GM21576 (cell line): ENCODE measurements at regions not wholly inside any gene's neighbourhood (a gene's known extent, or its start where the extent isn't known, plus 50 kb on each side); places are given as distances from the start of the nearest gene placed in this dataset.
"Not testable (repeated sequence)": the region's sequence is repeated elsewhere in the genome, so short reads cannot be mapped to it uniquely, and the experiment has no call there.

Experiments used
- ATAC-seq: cut with Tn5 transposase; IDR thresholded peaks from one replicate; pipeline ENCODE4 v1.9.1; 2021; ENCODE audit warnings: mild to moderate bottlenecking, moderate library complexity; ENCODE audit not compliant: unreplicated experiment

DNA sequence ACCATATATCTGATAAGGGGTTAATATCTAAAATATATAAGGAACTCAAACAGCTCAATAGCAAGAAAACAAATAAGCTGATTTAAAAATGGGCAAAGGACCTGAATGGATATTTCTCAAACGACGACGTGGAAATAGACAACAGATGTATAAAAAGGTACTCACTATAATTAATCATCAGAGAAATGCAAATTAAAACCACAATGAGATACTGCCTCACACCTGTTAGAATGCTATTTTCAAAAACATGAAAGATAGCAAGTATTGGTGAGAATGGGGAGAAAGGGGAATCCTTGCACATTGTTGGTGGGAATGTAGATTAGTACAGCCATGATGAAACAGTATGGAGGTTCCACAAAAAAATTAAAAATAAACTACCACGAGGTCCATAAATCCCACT is 163.2 kb downstream of the DKK1 start:
- ATAC-seq = no peak

DNA sequence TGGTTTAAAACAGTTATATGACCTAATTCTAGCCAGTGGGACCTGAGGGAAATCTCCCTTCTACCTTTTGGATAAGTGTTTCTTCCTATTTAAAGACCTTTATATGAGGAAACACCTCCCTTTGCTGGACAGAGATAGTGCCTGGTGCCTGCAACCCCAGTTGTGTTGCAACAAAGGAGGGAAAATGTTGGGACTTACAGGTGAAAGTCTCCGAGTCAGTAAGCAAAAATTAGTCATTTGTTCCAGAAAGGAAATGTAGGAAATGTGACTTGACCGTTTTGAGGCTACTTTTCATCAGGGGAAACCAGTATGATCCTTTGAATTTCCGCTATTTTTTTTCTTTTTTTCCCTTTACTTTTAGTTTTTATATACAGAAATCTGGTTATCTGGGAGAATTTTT is 165.5 kb downstream of the DKK1 start:
- ATAC-seq = no peak

DNA sequence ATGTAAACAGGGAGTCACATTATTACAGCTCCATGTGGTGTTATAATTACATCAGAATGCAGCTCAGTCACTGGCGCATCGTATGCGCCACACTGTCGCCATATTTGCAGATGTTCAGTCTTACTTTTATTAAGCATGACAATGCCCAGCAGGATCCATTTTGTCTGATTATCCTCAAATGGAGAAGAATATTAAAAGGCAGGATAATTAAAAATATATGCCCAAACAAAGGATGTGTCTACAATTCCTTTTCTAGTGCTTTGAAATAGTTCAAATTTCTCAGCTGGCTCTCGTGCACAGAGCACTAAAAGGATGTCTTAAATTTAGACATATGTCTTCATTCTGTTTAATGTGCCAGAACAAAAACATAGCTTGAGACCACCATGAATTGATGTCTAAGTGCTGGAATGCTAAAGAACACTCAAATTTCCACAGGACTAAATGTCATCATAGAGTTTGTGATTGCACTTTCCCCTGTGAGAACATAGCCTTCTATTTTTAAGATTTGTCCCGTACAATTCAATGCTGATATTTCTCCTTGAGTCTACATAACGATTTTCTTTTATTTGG is 168.0 kb downstream of the DKK1 start:
- no peak for ATAC-seq

DNA sequence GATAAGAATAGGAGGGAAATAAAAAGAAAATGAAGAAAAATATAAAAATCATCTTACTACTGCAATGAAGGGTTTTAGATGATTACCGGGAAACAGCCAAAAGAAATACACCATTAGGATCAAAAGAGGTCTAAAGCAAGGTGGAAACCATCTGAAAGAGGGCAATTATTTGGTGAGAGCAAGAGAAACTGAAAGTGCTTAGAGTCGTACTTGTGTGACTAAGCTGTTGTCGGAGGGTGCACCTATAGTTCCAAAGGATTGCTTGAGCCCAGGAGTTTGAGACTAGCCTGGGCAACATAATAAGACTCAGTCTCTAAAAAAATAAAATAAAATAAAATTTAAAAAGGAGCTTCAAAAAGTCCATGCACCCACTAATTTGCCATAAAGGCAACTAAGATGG is 169.5 kb downstream of the DKK1 start:
- ATAC-seq = peak; percentile 68

DNA sequence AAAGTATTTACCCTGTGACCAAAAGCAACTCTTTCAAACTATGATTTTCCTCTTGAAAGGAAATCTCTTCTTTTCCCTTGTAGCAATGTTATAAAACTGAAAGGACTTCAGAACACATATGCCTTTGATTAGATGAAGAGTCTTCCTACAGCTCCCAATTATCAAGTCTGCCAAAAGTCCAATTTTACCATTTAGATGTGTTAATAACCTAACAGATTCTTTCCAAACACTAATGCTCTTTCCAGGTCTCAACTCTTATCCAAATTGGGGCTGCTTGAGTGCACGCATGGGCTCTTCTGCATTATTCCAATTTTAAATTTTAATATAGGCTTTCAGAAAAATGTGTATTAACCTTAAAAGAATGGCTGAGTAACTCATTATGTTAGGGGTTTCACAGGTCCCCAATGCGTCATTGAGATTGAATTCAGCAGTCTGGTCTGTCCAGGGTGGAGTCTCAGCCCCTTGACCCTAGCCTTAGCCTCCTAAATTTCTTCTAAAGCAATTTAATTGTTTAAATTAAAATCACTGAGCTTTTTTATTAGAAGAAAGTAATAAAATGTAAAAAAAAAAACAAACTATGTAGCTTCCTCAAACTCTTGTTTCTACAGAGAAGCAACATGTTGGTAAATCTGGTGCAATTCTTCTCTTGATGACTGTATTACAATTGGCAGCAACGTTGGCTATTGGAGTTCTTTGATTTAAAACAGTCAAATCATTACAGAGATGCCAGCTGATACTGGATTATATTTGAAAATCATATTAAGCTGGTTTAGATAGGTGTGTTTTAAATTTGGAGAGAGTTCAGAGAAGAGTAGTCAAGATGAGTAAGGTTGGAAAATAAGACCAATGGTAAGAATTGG is 170.4 kb downstream of the DKK1 start:
- ATAC-seq = no peak

DNA sequence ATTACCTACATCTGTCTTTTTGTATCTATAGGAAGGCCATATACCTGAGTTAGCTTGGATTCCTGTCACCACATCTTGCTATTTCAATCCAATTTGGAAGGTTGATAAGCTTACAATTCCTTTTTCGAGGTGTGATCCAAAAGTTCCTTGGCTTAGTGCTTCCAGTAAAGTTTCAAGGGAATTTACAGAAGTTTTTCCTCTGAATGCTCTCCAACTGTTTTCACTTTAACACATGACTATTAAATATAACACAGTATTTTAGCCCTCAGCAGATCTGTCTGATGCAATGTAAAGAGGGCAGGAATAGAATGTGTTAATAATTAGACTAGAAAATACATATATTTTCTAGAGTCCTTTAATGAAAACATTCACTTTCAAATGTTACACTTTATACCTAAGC is 171.4 kb downstream of the DKK1 start:
- ATAC-seq = no peak

DNA sequence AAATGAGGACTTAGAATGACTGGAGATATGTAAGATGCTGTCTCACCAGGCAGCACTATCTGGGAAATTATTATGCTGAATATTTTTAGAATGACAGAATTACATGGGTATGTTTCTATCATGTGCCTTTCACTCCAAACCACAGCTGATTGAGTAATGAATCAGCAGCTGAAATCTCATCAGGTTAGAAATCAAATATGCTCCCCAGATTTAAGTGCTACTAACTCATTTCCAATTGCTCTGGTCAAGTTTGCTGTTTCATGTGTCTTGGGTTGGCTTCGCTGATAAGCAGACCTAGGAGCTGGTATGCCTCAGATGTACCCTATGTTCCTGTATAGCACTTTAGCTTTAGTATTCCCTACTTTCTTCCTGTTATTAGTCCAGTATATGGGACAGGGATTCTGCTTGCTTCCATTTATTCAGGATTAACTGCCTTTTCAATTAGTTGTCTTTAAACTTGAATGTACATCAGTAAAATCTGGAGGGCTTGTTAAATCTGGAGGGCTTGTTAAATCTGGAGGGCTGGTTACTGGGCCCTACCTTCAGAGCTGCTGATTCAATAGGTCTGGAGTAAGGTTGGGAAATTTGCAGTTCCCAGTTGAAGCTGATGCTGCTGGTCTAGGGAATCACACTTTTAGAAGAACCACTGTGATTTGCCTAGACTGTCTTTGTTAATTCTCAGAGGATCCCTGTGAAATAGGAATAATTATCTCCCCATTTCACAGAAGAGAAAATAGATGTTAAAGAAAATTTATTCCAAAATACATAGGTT is 172.9 kb downstream of the DKK1 start:
- ATAC-seq = no peak

DNA sequence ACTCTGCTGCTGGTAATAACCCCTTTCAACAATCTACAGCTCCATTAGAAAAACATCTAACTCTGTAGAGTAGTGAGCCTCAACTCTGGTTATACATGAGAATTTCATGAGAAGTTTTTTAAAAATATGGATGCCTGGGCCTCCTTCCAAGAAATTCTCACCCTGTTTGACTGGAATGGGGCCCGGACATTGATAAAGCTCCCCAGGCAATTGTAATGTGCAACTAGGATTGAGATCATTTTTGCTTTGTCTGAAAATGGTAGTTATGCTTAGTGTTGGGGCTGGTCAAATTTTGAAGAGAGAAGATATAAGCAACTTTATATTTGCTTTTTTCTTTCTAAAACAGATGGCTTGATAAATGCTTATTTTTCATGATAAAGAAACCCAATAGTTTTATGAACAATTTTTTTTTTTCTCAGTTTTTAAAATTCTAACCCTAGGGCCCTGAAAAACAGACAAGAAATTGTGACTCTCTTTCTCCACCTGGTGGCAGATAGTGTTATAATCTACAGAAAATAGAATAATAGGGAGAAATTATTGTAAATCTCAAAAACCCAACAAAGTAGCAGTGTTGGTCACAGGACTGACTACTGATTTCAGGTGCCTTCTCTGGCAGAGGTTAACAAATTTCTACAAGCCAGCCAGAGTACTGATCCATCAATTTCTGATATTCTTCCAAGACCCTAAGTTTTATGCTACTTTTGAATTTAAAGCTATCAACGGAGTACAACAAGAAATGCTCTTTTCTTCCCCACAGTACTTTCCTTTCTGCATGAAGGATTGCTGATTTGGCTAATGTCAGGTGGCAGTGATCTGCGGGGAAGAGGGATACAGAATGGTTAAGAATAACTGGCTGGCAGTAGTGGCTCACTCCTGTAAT is 174.8 kb downstream of the DKK1 start:
- ATAC-seq = no peak

DNA sequence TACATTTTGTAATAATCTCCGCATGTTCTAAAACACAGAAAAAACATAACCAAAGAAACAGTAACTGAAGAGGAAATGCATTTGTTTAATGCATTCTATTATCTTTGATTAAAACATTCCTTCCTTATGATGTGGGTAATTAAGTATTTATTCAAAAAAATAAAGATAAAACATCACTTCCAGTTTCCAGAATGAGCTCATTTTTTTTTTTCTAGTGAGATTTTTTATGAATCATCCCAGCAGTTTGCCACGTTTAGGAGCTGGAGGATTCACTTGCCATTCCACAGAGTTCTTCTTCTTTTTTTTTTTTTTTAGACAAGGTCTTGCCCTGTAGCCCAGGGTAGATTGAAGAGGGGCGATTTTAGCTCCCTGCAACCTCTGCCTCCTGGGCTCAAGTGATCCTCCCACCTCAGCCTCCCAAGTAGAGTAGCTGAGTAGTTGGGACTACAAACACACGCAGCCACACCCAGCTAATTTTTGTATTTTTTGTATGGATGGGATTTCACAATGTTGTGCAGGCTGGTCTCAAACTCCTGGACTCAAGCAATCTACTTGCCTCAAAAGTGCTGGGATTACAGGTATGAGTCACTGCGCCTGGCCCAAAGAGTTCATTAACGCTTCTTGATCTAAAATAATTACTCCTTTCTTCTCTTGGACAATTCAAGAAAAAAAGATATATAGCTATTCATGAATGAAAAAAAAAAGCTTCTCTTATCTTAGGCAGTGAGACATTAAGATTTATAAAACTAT is 177.3 kb downstream of the DKK1 start:
- no peak for ATAC-seq

DNA sequence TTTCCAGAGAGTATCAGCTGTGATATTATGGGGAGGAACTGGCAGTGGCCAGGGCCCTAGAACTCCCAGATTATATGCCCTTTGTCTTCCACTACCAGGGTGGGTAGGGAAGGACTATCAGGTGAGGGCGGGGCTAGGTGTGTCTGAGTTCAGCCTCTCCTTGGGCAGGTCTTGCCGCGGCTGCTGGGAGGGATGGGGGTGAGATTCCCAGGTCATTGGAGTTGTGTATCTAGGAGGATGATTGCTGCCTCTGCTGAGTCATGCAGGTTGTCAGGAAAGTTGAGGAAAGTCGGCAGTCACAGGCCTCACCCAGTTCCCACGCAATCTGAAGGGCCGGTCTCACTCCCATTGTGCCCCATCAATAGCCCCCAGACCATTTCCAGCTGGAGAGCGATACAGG is 185.2 kb downstream of the DKK1 start:
- no peak for ATAC-seq

DNA sequence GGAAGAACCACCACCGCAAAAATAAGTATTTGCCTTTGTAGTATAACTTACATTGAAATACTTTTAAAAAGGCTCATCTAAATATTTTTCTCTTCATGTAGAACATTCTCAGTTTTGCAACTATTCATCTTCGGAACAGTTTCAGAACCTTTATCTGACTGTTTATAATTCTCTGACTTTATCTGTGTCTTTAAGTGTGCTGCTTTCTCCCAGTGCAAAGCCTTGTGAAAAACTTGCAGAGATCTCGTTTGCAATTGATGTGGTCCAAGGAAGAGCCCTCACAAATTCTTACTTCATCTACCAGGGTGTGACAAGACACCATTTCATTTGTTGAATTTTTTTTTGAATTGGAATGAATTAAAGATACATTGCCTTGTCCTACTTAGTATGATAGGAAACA is 186.4 kb downstream of the DKK1 start:
- no peak for ATAC-seq

DNA sequence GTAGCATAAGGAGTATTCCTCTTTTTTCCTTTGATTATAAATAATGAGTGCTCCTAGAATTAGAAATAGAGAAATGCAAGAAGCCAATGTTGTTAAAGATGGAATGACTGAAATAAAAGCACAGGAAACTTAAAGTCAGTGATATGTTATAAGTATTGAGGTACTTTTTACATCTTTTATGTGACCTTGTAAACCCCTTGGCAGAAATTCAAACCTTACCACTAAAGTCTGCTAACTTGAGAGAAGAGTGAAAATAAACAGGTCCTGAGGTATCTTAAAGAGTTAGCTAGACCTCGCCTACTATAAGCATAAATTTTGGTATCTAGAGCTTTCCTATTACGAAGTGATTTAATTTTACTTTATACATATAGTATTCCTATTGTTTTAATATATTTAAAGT is 188.2 kb downstream of the DKK1 start:
- ATAC-seq = no peak

DNA sequence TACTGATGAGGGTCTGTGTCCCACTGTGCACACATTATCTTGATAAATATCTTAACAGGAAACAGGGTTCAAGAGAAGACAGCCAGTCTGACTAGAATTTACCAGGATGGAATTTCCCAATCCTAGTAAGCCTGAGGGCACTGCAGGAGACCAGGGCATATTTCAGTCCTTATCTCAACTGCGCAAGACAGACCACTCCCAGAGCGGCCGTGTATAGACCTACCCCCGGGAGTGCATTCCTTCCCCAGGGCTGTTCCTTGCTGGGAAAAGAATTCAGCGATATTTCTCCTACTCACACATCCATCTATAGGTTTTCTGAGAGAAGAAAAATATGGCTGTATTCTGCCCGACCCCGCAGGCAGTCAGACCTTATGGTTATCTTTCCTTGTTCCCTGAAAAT is 191.3 kb downstream of the DKK1 start:
- not testable (repeated sequence) for ATAC-seq

DNA sequence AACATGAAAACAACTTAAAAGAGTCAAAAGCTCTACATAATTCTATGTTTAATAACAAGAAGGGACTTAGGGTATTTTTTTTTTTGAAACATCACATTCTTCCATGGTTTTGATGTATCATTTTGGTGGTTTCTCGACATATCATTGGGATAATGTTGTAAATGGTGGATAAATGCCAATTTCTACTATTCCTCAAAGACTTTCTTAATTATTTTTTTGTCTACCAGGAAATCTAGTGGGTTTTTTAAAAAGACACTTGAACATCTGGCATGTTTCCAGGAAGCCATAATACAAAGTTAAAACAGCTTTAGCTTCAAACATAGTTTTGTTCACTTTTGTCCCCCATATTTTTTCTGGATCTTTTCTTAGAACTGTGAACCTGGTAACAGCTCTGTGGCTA is 200.4 kb downstream of the DKK1 start:
- ATAC-seq = no peak

DNA sequence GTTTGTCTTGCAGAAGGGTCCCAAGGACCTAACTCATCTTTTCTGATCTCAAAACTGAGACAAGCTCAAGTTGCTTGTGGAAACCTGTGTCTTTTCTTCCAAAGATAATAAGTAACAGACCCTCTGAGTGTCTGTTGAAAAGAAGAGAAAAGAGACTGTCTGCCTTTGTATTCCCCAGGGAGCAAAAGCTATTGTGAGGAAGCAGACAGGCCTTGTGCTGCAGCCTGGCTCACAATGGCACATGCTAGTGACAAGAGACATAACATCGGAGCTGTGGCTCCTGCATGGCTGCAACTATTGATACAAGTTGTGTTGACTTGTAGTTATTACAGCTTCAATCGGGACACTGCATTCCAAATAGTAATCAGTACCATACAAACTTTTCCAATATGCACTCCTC is 202.9 kb downstream of the DKK1 start:
- no peak for ATAC-seq

DNA sequence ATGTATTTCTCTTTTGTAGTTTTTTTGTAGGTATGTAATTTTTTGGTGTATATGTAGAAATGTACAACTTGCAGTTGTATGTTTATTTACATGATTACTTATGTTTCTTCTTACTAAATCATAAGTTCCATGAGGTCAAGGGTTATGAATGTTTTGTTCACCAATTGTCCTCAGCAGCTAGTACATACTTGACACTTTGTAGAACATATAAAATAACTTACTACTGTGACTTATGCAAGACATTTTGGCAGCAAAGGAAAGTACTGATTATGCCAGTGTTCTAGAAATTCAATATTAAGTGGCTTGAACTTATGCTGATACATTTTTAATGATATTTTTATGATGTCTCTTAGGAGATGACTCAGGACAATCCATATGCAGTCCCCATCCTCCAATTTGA is 209.6 kb downstream of the DKK1 start:
- no peak for ATAC-seq

DNA sequence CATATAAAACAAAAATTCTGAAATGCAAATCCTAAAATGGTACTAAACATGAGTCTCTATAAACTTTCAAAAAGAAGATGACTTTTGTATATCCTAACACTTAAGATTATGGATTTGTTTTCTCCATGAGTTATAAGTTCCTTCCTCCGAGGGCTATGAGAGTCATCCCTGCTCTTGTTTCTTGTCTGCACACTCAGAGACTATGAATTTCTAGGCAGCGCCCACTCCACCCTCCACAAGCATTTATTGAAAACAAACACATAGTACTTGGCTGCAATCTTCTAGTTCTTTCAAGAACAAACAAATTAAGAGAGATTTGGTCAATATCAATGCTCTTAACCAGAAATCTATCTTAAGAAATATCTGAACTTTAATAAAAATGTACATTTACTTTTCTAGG is 211.7 kb downstream of the DKK1 start:
- no peak for ATAC-seq

DNA sequence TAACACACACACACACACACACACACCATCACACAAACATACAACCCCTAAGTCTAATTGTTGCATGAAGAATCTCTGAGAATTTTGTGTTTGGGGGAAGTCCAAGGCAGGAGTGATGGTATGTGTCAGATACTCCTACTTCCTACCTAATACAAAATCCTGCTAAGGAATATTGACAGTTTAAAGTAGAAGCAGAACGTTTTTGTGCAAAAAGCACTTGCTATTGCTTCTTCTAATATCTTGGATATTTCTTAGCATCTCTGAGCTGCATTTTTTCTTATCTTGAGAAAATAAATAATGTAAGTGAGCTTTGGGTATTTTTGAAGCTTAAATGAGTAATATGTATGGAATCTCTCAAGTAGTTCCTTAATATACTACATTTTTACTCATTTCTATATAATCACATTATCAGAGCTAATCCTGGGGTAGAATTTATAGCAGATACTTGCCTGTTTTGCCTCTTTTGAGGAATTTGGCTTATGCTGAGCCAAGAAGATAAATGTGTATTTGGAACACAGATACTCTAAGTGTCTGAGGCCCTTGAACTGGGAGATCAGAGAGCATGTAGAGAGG is 212.3 kb downstream of the DKK1 start:
- no peak for ATAC-seq

DNA sequence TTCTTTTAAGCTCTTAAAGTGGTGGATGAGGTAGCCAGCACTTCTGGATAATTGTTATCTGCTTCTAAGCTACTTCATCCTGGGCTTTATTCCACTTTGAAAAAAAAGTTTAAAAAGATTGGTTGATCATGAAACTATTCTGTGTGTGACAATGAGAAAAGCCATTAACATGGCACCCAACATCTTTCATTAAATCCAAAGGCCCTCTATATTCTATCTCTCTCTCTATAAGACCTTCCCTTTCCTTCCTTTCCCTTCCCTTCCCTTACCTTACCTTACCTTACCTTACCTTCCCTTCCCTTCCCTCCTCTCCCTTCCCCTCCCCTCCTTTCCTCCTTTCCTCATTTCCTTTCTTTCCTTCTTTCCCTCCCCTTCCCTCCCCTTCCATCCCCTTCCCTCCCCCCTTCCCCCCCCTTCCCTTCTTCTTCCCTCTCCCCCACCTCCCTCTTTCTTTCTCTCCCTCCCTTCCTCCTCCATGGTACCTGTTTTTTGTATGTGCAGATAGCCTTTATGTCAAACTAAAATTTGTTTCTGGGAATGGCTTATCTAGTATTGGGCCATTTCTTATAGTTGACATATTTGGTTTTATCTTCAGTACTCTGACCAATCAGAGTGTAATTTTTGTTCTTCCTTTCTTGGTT is 218.7 kb downstream of the DKK1 start:
- ATAC-seq = no peak

DNA sequence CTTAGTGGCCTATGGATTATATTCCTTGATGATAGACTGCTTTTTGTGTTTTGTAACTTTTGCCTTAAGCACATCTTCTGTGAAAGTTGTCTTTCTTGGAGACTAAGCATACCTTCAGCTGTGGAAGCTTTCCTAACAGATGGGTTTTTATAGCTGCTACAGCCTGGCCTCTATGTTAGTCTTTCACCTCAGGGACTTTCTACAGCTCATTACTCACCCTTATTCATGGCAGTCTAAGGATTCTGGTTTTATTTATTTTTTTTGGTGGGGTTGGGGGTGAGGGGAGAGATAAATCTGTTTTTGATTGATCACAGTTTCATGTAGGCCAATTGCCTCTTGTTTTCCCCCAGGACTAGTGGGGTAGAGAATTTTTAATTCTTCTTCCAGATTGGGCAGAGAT is 219.9 kb downstream of the DKK1 start:
- ATAC-seq = no peak
